Naive thymus-derived CD8-positive, alpha-beta T cell (primary cell): ENCODE measurements at regions not wholly inside any gene's neighbourhood (a gene's known extent, or its start where the extent isn't known, plus 50 kb on each side); places are given as distances from the start of the nearest gene placed in this dataset. TPM values are rescaled to one million over a fixed set of nuclear protein-coding genes. Genes with fewer than 3 reads are reported as not detected.

Experiments used
- ATAC-seq, 2 donors: fragments of 150-1000 bp; cut with Tn5 transposase in 1 of 2; sonication (Bioruptor Pico), chemical (Tn5 transposase) in 1 of 2; 1 replicate in 1 of 2; 2 replicates in 1 of 2; pipeline ENCODE4 v1.10.0; 2021; ENCODE audit warnings: mild to moderate bottlenecking in 2 of 2, moderate library complexity in 2 of 2
- POLR2A ChIA-PET: fragments of 350-600 bp; sonication (Branson Sonifier 250); formaldehyde crosslinking; loops from one replicate; lab custom pipeline; 2021; ENCODE audit warnings: antibody characterized with exemption; lab: Charles Lee
- DNase-seq, 10 donors: peaks; one replicate each; pipeline versions ENCODE4 v3.0.0 to v3.0.0-alpha.2; 2020 to 2022
- H3K27ac Mint-ChIP-seq, 10 donors: one replicate each; pipeline ENCODE4 v1.8.0; 2020 to 2022; ENCODE audit warnings: mild to moderate bottlenecking in 10 of 10, mixed read lengths in 10 of 10, moderate library complexity in 4 of 10, inconsistent platforms in 1 of 10
- H3K27me3 Mint-ChIP-seq, 5 donors: one replicate each; pipeline ENCODE4 v1.8.0; 2021 to 2022; ENCODE audit warnings: mixed read lengths in 5 of 5
- H3K36me3 Mint-ChIP-seq, 3 donors: one replicate each; pipeline ENCODE4 v1.8.0; 2020 to 2022; ENCODE audit warnings: mixed read lengths in 3 of 3, mild to moderate bottlenecking in 2 of 3, inconsistent platforms in 1 of 3
- H3K4me1 Mint-ChIP-seq, 4 donors: one replicate each; pipeline ENCODE4 v1.8.0; 2021 to 2022; ENCODE audit warnings: mixed read lengths in 4 of 4
- H3K4me3 Mint-ChIP-seq, 10 donors: one replicate each; pipeline ENCODE4 v1.8.0; 2020 to 2022; ENCODE audit warnings: mild to moderate bottlenecking in 10 of 10, mixed read lengths in 10 of 10, moderate library complexity in 6 of 10, inconsistent platforms in 1 of 10
- H3K9me3 Mint-ChIP-seq, 9 donors: one replicate each; pipeline ENCODE4 v1.8.0; 2020 to 2022; ENCODE audit warnings: mixed read lengths in 9 of 9, mild to moderate bottlenecking in 3 of 9, inconsistent platforms in 1 of 9, moderate library complexity in 1 of 9
- microRNA-seq: library from miRNA; unstranded; fragments of <30 nt; microRNA quantifications from one replicate; pipeline ENCODE4 v1.2.0, GENCODE V29; 2022; ENCODE audit warnings: borderline microRNAs expressed

DNA sequence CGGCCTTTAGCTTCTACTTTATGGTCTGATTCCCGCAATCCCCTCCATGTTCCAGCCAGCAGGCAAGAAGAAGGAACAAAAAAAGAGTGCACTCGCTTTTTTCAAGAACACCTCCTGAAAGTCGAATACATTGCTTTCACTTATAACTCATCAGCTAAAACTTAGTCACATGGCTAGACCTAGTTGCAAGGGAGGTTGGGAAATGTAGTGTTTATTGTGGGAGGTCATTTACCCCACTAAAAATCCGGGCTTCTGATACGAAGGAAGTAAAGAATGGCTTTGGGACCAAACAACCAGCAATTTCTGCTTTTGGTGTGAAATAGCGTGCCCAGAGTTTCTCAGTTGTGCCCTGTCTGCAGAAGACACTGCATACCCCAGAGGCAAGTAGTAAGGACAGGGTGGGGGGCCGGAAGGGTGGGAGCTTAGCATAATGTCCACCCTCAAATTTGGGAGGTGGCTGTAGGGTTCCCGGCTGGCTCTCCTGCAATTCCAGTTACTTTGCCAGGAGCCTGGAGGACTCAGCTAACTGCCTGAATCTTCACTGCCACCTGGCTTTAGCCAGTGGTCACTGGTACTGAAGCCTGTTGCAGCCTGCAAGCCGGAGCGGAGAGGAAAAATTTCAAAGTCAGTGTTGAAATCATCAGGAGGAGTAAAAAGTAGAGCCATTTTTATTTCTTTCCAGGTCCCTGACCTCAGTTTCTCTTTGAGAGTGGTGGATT lies 57.7 kb upstream of the F3 start:
- POLR2A ChIA-PET, result no interaction called here
- DNase-seq (no peak), ATAC-seq (no peak)
- no peak overlapping the region for H3K27ac Mint-ChIP-seq
- H3K4me3 Mint-ChIP-seq, result no peak overlapping the region
- H3K36me3 Mint-ChIP-seq, result no peaks in the 10 kb centered on the region
- peaks cover 4 to 14% (median 9%) of the 10 kb centered on the region in 4 donors for H3K4me1 Mint-ChIP-seq
- H3K27me3 Mint-ChIP-seq, result peaks cover 6 to 34% (median 13%) of the 10 kb centered on the region in 5 donors
- peaks cover 0 to 9% (median 0%) of the 10 kb centered on the region in 9 donors for H3K9me3 Mint-ChIP-seq

DNA sequence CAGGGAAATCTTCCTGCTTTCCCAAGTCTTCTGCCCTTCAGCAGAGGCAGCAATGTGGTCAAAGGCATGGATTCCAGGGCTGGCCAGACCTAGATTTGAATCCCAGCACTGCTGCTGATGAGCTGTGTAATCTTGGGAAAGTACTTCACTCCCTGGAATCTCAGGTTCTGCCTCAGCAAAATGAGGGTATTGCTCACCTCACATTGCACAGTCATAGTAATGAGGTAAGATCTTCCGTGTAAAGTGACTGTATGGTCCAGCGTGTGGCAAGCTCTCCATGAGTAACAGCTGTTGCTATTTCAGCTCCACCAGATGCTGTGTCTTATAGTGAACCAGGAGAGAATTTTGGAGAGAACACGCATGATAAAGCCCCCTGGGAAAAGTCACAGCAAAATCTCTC lies 56.1 kb upstream of the F3 start:
- no peak for ATAC-seq
- no peaks in the 10 kb centered on the region for H3K36me3 Mint-ChIP-seq
- H3K9me3 Mint-ChIP-seq, result no peaks in the 10 kb centered on the region
- H3K4me1 Mint-ChIP-seq, result peaks cover 3 to 11% (median 7%) of the 10 kb centered on the region in 4 donors
- no peak overlapping the region for H3K4me3 Mint-ChIP-seq
- no peak overlapping the region for H3K27ac Mint-ChIP-seq
- POLR2A ChIA-PET, result no interaction called here
- H3K27me3 Mint-ChIP-seq, result peaks cover 0 to 19% (median 6%) of the 10 kb centered on the region in 5 donors
- no peak for DNase-seq

DNA sequence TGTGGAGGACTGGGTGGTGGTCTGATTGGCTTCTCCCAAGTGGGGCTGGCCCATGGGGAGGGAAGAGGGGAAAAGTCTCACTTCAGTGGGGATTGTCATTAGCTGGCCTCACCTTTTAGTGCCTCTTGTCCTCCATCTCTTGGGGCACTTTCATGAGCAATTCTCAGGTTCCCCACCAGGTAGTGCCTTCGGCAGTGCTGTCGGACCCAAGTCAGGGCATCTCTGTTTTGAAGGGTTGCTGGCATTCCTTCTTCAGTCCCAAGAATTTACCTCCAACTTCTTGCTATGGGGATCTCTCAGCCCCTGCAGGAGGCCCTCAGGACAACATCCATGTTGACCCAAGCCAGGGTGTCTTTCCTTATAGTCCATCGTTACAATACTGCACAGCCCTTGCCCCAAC lies 54.7 kb upstream of the F3 start:
- H3K27ac Mint-ChIP-seq, result no peak overlapping the region
- POLR2A ChIA-PET, result no interaction called here
- peaks cover 0 to 19% (median 4%) of the 10 kb centered on the region in 5 donors for H3K27me3 Mint-ChIP-seq
- DNase-seq (no peak), ATAC-seq (no peak)
- no peak overlapping the region for H3K4me3 Mint-ChIP-seq
- H3K4me1 Mint-ChIP-seq, result no peaks in the 10 kb centered on the region
- H3K36me3 Mint-ChIP-seq, result no peaks in the 10 kb centered on the region
- no peaks in the 10 kb centered on the region for H3K9me3 Mint-ChIP-seq

DNA sequence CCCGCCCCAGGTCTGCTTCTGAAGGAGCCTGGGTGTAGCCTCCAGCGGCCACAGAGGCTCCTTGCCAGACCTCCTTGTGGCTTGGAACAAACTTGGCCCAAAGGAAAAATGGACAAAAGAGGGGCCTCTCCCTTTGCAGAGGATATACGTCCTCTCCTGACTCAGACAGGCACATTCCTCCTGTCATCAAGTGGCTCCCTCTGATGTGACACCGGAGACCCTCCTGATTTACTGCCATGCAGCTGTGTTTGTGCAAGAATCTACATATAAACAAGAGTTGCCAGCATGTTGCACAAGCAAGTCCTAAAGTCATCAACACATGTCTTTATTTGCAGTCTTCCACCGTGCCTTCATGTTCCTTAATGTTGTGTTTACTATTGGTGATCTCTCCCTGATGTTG lies 54.1 kb upstream of the F3 start:
- peaks cover 0 to 19% (median 4%) of the 10 kb centered on the region in 5 donors for H3K27me3 Mint-ChIP-seq
- no peaks in the 10 kb centered on the region for H3K9me3 Mint-ChIP-seq
- no peak overlapping the region for H3K27ac Mint-ChIP-seq
- no peak overlapping the region for H3K4me3 Mint-ChIP-seq
- ATAC-seq (no peak), DNase-seq (no peak)
- H3K36me3 Mint-ChIP-seq, result no peaks in the 10 kb centered on the region
- no peaks in the 10 kb centered on the region for H3K4me1 Mint-ChIP-seq
- POLR2A ChIA-PET, result no interaction called here

DNA sequence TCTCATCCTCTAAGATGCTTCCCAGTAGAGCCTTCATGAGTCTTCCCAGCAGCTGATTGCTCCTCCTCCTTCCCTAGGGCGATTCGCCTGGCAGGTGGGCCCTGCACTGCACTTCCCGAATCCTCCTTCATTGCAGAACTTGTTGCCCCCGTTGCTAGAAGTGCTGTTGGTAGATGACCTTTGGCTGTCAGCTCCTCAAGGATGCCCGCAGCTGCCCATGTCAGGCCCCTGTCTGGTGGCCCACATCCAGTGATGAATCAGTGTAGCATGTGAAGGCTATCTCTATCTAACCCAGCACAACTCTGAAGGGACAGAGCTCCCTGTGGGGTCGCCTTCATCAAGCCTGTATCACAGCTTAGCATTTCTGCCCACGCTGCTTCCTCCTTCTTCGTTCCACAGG lies 52.1 kb upstream of the F3 start:
- H3K36me3 Mint-ChIP-seq, result no peaks in the 10 kb centered on the region
- no peak for ATAC-seq
- POLR2A ChIA-PET, result no interaction called here
- DNase-seq, result no peak
- no peak overlapping the region for H3K27ac Mint-ChIP-seq
- no peaks in the 10 kb centered on the region for H3K4me1 Mint-ChIP-seq
- peaks cover 1 to 16% (median 2%) of the 10 kb centered on the region in 5 donors for H3K27me3 Mint-ChIP-seq
- no peak overlapping the region for H3K4me3 Mint-ChIP-seq
- no peaks in the 10 kb centered on the region for H3K9me3 Mint-ChIP-seq

DNA sequence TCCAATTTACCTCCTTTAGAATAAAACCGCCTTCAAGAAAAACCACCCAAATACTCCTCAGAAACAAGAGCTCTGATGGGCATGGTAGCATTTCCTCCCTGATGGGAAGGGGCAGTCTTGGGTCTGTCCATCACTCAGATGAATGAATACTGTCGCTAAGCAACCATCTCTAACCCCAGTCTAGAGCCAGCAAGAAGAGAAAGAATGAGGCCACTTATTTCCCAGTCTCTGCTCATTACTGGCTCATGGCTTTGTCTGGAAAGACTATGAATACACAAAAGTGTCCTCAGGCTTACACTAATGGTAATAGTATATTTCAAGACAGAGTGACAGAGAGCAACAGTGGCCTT lies 51.0 kb upstream of the F3 start:
- Mint-ChIP-seq H3K36me3 (no peaks in the 10 kb centered on the region), H3K4me1 (no peaks in the 10 kb centered on the region), H3K27ac (no peak overlapping the region), H3K4me3 (no peak overlapping the region), H3K27me3 (peaks cover 2 to 13% (median 6%) of the 10 kb centered on the region in 5 donors), H3K9me3 (no peaks in the 10 kb centered on the region)
- DNase-seq, result no peak
- POLR2A ChIA-PET, result no interaction called here
- ATAC-seq, result no peak

DNA sequence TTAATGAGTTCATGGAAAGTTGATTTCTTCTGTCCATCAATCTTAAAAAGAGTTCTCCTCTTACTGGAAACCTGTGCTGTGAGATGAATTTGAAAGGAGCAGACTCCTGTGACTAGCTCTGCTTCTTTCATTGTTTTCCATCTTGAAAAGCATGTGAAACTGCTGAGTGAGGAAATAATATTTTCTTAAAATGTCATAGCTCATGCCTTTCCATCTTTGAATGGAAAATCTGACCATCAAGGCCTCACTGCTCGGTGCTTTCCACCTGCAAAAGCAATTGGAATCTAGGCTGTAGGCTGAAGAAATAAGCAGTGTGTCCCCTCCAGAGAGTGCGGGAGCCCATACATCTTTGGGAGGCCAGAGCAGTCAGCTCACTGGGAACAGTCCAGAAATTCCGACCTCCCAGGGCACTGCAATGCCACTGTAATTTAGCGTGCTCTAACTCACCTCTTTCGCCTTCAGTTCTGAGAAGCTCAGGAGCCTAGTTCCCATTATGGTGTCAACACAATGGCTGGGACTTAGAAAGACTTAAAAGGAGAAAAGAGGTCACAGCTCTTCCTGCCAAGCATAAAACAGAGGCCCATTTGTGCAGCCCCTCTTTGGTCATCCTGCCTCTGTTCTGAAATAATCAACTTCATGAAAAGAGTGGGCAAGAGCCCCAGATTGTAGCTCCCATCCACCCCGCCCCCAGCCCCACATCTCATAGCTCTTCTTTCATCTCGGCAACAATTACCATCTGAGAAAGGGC lies 50.4 kb upstream of the F3 start:
- no peak overlapping the region for H3K4me3 Mint-ChIP-seq
- H3K27me3 Mint-ChIP-seq, result peaks cover 2 to 10% (median 6%) of the 10 kb centered on the region in 5 donors
- POLR2A ChIA-PET, result no interaction called here
- no peak for DNase-seq
- H3K4me1 Mint-ChIP-seq, result no peaks in the 10 kb centered on the region
- H3K36me3 Mint-ChIP-seq, result no peaks in the 10 kb centered on the region
- ATAC-seq, result no peak
- H3K9me3 Mint-ChIP-seq, result no peaks in the 10 kb centered on the region
- no peak overlapping the region for H3K27ac Mint-ChIP-seq

Small RNAs in the stretch of these regions (microRNA-seq; reads per million reads assigned to microRNA genes)
- gene MIR378G, result not detected
